WI38 (cell line): ENCODE measurements at regions not wholly inside any gene's neighbourhood (a gene's known extent, or its start where the extent isn't known, plus 50 kb on each side); places are given as distances from the start of the nearest gene placed in this dataset.
"Not testable (repeated sequence)": the region's sequence is repeated elsewhere in the genome, so short reads cannot be mapped to it uniquely, and the experiment has no call there.

Experiments
- H3K4me3 ChIP-seq: 2 replicates; pipeline ENCODE4 v1.5.1; 2011; ENCODE audit warnings: low read depth, mild to moderate bottlenecking, control low read depth, low read length
- CTCF ChIP-seq: IDR thresholded peaks from 2 replicates; pipeline ENCODE4 v1.5.1; 2012; ENCODE audit warnings: low read depth, mild to moderate bottlenecking, control low read depth, low read length

DNA sequence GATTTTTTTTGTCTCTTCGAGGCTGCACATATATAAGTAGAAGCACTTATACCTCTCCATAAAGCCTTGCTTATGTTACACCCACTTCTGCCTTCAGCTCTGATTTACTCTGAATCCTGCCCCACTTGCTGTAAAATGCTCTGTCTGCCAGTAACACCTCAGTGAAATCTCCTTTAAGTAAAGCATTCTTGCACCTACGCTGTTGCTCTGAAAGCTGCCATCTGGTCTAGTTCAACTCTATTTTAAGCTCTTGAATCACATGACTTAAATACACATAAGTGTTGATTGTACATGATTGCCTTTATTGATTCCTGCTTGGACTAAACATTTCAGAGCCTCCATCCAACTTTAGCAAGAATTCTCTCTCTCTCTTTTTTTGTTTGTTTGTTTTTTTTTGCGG lies 609.0 kb upstream of the CELF4 start:
- no peak for TF ChIP-seq CTCF
- no peak overlapping the region for H3K4me3 ChIP-seq

GRCh38 chr18:38174173-38174572 lies 608.6 kb upstream of the CELF4 start:
- no peak for TF ChIP-seq CTCF
- H3K4me3 ChIP-seq, result no peak overlapping the region

GRCh38 chr18:38170845-38171244 lies 605.2 kb upstream of the CELF4 start:
- TF ChIP-seq CTCF, result no peak
- no peak overlapping the region for H3K4me3 ChIP-seq

- TF ChIP-seq CTCF, result no peak
- H3K4me3 ChIP-seq, result no peak overlapping the region
These were observed 602.0 kb upstream of the CELF4 start for GRCh38 chr18:38167623-38168022.

GRCh38 chr18:38153116-38153515 lies 587.5 kb upstream of the CELF4 start:
- H3K4me3 ChIP-seq, result not testable (repeated sequence)

GRCh38 chr18:38116716-38117115 lies 551.1 kb upstream of the CELF4 start:
- no peak overlapping the region for H3K4me3 ChIP-seq
- TF ChIP-seq CTCF, result no peak

GRCh38 chr18:38115201-38115600 lies 549.6 kb upstream of the CELF4 start:
- TF ChIP-seq CTCF, result no peak
- no peak overlapping the region for H3K4me3 ChIP-seq

DNA sequence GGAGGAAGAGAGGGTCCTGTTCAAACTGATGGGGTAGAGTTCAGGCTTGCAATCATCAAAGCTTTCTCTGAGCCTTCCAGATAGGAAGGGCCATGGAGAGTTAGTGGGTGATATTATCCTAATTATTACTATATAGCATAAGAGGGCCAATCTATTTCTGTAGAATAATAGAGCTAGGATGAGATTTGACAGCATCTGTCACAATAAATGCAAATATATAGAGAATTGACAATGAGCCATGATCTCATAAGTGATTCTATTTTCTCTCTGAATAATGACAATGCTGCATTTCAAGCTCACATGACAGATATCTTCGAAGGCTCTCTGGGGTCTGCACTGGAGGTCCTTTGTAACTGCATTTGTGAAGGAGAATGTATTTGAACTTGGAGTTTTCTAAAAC lies 521.9 kb upstream of the CELF4 start:
- no peak overlapping the region for H3K4me3 ChIP-seq
- TF ChIP-seq CTCF, result no peak
